T47D (cell line): ENCODE measurements at regions not wholly inside any gene's neighbourhood (a gene's known extent, or its start where the extent isn't known, plus 50 kb on each side); places are given as distances from the start of the nearest gene placed in this dataset.
"Not testable (repeated sequence)": the region's sequence is repeated elsewhere in the genome, so short reads cannot be mapped to it uniquely, and the experiment has no call there.

Experiments used
- DNase-seq, 2 experiments: peaks; one replicate each; pipeline versions ENCODE4 v3.0.0 to v3.0.0-alpha.2; 2011 to 2012; ENCODE audit warnings: low read depth in 1 of 2, low spot score in 1 of 2
- JUND ChIP-seq: IDR thresholded peaks from 2 replicates; pipeline ENCODE4 v1.6.1; 2012; ENCODE audit warnings: low read depth
- in situ Hi-C: cut with HindIII; loops from 2 replicates; pipeline ENCODE4 v1.10.0; 2016; ENCODE audit warnings: low sequenced_read_pairs, low pct_unique_long_range_greater_than_20kb

- TF ChIP-seq JUND: no peak
- in situ Hi-C loops: no loop called here
- peak in 1 of 2 experiments; percentile 1 for DNase-seq
Observed at GRCh38 chrX:109261279-109261678, 220.6 kb downstream of the GUCY2F start.

GRCh38 chrX:109252789-109253188, 229.1 kb downstream of the GUCY2F start:
- in situ Hi-C loops: no loop called here
- no peak for DNase-seq
- no peak for TF ChIP-seq JUND

- in situ Hi-C loops: no loop called here
- DNase-seq: no peak
- no peak for TF ChIP-seq JUND
Observed at GRCh38 chrX:109218761-109219160, 263.1 kb downstream of the GUCY2F start.

- DNase-seq: no peak
- in situ Hi-C loops: no loop called here
- TF ChIP-seq JUND: no peak
Observed at GRCh38 chrX:109199726-109200125, 282.2 kb downstream of the GUCY2F start.

- in situ Hi-C loops: no loop called here
- no peak for TF ChIP-seq JUND
- no peak for DNase-seq
Observed at GRCh38 chrX:109190542-109190941, 291.3 kb downstream of the GUCY2F start.

- in situ Hi-C loops: no loop called here
- no peak for DNase-seq
- TF ChIP-seq JUND: no peak
Observed at GRCh38 chrX:109187473-109188168, 294.3 kb downstream of the GUCY2F start.

GRCh38 chrX:109186939-109187338, 294.9 kb downstream of the GUCY2F start:
- no peak for TF ChIP-seq JUND
- DNase-seq: no peak
- in situ Hi-C loops: no loop called here

GRCh38 chrX:109184506-109185139, 297.3 kb downstream of the GUCY2F start:
- DNase-seq: no peak
- in situ Hi-C loops: no loop called here
- no peak for TF ChIP-seq JUND

GRCh38 chrX:109172091-109172602, 309.7 kb downstream of the GUCY2F start:
- no peak for DNase-seq
- TF ChIP-seq JUND: no peak
- in situ Hi-C loops: no loop called here

GRCh38 chrX:109155161-109155560, 326.7 kb downstream of the GUCY2F start:
- in situ Hi-C loops: no loop called here
- TF ChIP-seq JUND: no peak
- DNase-seq: no peak

- in situ Hi-C loops: not testable (repeated sequence)
- DNase-seq: peak in 1 of 2 experiments; percentile 0
Observed at GRCh38 chrX:109144173-109144572, 337.7 kb downstream of the GUCY2F start.

GRCh38 chrX:109140463-109140862, 341.4 kb downstream of the GUCY2F start:
- DNase-seq: no peak
- in situ Hi-C loops: no loop called here
- no peak for TF ChIP-seq JUND

GRCh38 chrX:109134777-109135176, 347.1 kb downstream of the GUCY2F start:
- in situ Hi-C loops: no loop called here
- TF ChIP-seq JUND: no peak
- DNase-seq: no peak

GRCh38 chrX:109125304-109125703, 356.6 kb downstream of the GUCY2F start:
- no peak for TF ChIP-seq JUND
- in situ Hi-C loops: no loop called here
- peak in 1 of 2 experiments; percentile 0 for DNase-seq
